Activated naive CD8-positive, alpha-beta T cell treated with anti-CD3 and anti-CD28 coated beads, Interleukin-2, amount 10 ng/mL, durations not matched to agents 7 days and 5 days (primary cell): ENCODE measurements at regions not wholly inside any gene's neighbourhood (a gene's known extent, or its start where the extent isn't known, plus 50 kb on each side); places are given as distances from the start of the nearest gene placed in this dataset.
"Not testable (repeated sequence)": the region's sequence is repeated elsewhere in the genome, so short reads cannot be mapped to it uniquely, and the experiment has no call there.

ENCODE experiments used
- ATAC-seq: fragments of 150-1000 bp; cut with Tn5 transposase; one replicate; pipeline ENCODE4 v1.10.0; 2021; ENCODE audit warnings: low read depth, moderate library complexity
- POLR2A ChIA-PET: fragments of 350-600 bp; sonication (Branson Sonifier 250); formaldehyde crosslinking; loops from one replicate; lab custom pipeline; 2021; ENCODE audit warnings: antibody characterized with exemption; lab: Charles Lee
- DNase-seq: peaks from one replicate; pipeline ENCODE4 v3.0.0; 2021
- H3K27ac Mint-ChIP-seq: one replicate; pipeline ENCODE4 v1.8.0; 2022; ENCODE audit warnings: mild to moderate bottlenecking, mixed read lengths
- H3K27me3 Mint-ChIP-seq: one replicate; pipeline ENCODE4 v1.8.0; 2022; ENCODE audit warnings: mild to moderate bottlenecking, moderate library complexity, mixed read lengths
- H3K36me3 Mint-ChIP-seq: one replicate; pipeline ENCODE4 v1.8.0; 2021; ENCODE audit warnings: mild to moderate bottlenecking, mixed read lengths
- H3K4me1 Mint-ChIP-seq: one replicate; pipeline ENCODE4 v1.8.0; 2021; ENCODE audit warnings: mixed read lengths
- H3K4me3 Mint-ChIP-seq: one replicate; pipeline ENCODE4 v1.8.0; 2022; ENCODE audit warnings: mild to moderate bottlenecking, moderate library complexity, mixed read lengths
- H3K9me3 Mint-ChIP-seq: one replicate; pipeline ENCODE4 v1.8.0; 2021; ENCODE audit warnings: mixed read lengths

GRCh38 chr20:29878777-29879442, 1378.6 kb upstream of the DEFB115 start:
- no peaks in the 10 kb centered on the region for H3K4me1 Mint-ChIP-seq
- H3K4me3 Mint-ChIP-seq = peak overlapping the region; percentile 37
- H3K27me3 Mint-ChIP-seq = peaks cover 2% of the 10 kb centered on the region
- peak; percentile 33 for ATAC-seq
- POLR2A ChIA-PET = no interaction called here
- H3K27ac Mint-ChIP-seq = no peak overlapping the region
- H3K9me3 Mint-ChIP-seq = peaks cover 27% of the 10 kb centered on the region
- DNase-seq = no peak
- peaks cover 5% of the 10 kb centered on the region for H3K36me3 Mint-ChIP-seq

DNA sequence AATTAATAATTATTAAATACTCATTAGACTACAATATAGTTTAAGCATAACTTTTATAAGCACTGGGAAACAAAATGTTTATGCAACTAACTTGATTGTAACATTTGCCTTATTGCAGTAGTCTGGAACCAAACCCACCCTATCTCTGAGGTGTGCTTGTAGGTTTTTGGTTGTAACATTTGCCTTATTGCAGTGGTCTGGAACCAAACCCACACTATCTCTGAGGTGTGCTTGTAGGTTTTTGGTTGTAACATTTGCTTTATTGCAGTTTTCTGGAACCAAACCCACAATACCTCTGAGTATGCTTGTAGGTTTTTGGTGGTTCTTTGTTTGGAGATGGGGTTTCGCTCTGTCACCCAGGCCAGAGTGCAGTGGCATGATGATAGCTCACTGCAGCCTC, 1376.4 kb upstream of the DEFB115 start:
- POLR2A ChIA-PET, H3K4me1 Mint-ChIP-seq, ATAC-seq, H3K4me3 Mint-ChIP-seq, H3K27me3 Mint-ChIP-seq, DNase-seq, H3K27ac Mint-ChIP-seq: not testable (repeated sequence)
- peaks cover 10% of the 10 kb centered on the region for H3K36me3 Mint-ChIP-seq
- H3K9me3 Mint-ChIP-seq = peaks cover 28% of the 10 kb centered on the region

DNA sequence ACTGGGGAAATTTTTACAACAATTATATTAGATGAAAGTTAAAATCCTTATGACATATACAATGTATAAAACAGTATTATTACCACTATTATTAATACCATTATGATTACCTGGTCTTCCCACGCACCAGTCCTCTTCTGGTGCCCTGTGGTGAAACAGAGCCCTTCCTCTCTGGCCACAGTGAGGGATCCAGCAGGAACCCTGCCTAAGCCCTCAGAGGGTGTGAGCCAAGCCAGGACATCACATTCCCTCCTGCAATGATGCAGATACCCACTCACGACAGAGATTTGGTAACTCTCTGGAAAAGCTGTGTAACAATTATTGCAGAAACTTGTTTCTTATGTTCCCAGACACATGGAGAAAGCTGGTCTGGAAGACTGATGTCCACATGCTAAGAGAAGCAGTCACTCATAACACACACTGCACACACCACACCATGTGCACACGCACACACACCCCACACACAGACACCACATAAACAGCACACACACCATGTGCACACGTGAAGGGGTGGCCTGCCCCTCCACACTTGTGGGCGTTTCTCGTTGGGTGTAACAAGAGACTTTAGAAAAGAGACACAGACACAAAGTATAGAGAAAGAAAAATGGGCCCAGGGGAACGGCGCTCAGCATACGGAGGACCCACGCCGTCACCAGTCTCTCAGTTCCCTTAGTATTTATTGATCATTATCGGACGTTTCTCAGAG, 1373.8 kb upstream of the DEFB115 start:
- ATAC-seq, H3K4me1 Mint-ChIP-seq: not testable (repeated sequence)

DNA sequence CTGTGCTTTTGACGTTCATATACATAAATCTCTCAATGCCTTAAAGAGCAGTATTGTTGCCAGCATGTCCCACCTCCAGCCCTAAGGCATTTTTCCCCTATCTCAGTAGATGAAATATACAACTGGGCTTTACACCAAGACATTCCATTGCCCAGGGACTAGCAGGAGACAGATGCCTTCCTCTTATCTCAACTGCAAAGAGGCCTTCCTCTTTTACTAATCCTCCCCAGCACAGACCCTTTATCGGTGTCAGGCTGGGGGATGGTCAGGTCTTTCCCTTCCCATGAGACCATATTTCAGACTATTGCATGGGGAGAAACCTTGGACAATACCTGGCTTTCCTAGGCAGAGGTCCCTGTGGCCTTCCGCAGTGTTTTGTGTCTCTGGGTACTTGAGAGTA, 1373.1 kb upstream of the DEFB115 start:
- ATAC-seq = not testable (repeated sequence)

More for the DNA sequence above, 1373.8 kb upstream of the DEFB115 start:
- POLR2A ChIA-PET, H3K27me3 Mint-ChIP-seq, H3K27ac Mint-ChIP-seq, H3K4me3 Mint-ChIP-seq, DNase-seq: not testable (repeated sequence)
- Mint-ChIP-seq H3K36me3 (peaks cover 19% of the 10 kb centered on the region), H3K9me3 (peaks cover 35% of the 10 kb centered on the region)

GRCh38 chr20:29885282-29886185, 1371.9 kb upstream of the DEFB115 start:
- H3K9me3 Mint-ChIP-seq = peaks cover 39% of the 10 kb centered on the region
- H3K4me1 Mint-ChIP-seq, H3K4me3 Mint-ChIP-seq, DNase-seq, H3K27ac Mint-ChIP-seq, POLR2A ChIA-PET, ATAC-seq, H3K27me3 Mint-ChIP-seq: not testable (repeated sequence)
- H3K36me3 Mint-ChIP-seq = peaks cover 31% of the 10 kb centered on the region

More for the DNA sequence above, 1373.1 kb upstream of the DEFB115 start:
- H3K27me3 Mint-ChIP-seq, H3K4me1 Mint-ChIP-seq, POLR2A ChIA-PET, H3K27ac Mint-ChIP-seq, H3K4me3 Mint-ChIP-seq, DNase-seq: not testable (repeated sequence)
- H3K36me3 Mint-ChIP-seq = peaks cover 24% of the 10 kb centered on the region
- H3K9me3 Mint-ChIP-seq = peaks cover 35% of the 10 kb centered on the region

- H3K27ac Mint-ChIP-seq, DNase-seq, H3K27me3 Mint-ChIP-seq, H3K4me3 Mint-ChIP-seq, ATAC-seq, POLR2A ChIA-PET: not testable (repeated sequence)
- Mint-ChIP-seq H3K4me1 (peaks cover 13% of the 10 kb centered on the region), H3K36me3 (peaks cover 40% of the 10 kb centered on the region), H3K9me3 (peaks cover 31% of the 10 kb centered on the region)
These were observed 1365.9 kb upstream of the DEFB115 start for GRCh38 chr20:29891555-29891954.
